ENCODE measurements at regions not wholly inside any gene's neighbourhood (a gene's known extent, or its start where the extent isn't known, plus 50 kb on each side); places are given as distances from the start of the nearest gene placed in this dataset.

- Mint-ChIP-seq H3K27me3 (ENCODE audit: insufficient read depth) (peaks cover 2% of the 10 kb centered on the region; the same call in 1 of the 2 replicates), H3K27ac (no peak overlapping the region)
- TF ChIP-seq CTCF (IDR thresholded peaks at IDR 0.05), result no peak
These were observed 224.9 kb downstream of the VAPA start for GRCh38 chr18:10138719-10139118.

GRCh38 chr18:10139783-10140410, 226.1 kb downstream of the VAPA start:
- H3K4me3 Mint-ChIP-seq, result peak overlapping the region; percentile 78

More at GRCh38 chr18:10138719-10139118, 224.9 kb downstream of the VAPA start:
- Mint-ChIP-seq H3K36me3 (ENCODE audit: low read depth) (no peaks in the 10 kb centered on the region), H3K4me3 (no peak overlapping the region), H3K4me1 (ENCODE audit: low read depth) (peaks cover 63% of the 10 kb centered on the region), H3K9me3 (no peaks in the 10 kb centered on the region)
- no peak for DNase-seq

GRCh38 chr18:10140461-10141282, 226.9 kb downstream of the VAPA start:
- H3K4me1 Mint-ChIP-seq (ENCODE audit: low read depth), result peaks cover 58% of the 10 kb centered on the region
- TF ChIP-seq CTCF (IDR thresholded peaks at IDR 0.05), result no peak
- peaks cover 2% of the 10 kb centered on the region; the same call in 1 of the 2 replicates for H3K27me3 Mint-ChIP-seq (ENCODE audit: insufficient read depth)
- H3K9me3 Mint-ChIP-seq, result no peaks in the 10 kb centered on the region
- H3K36me3 Mint-ChIP-seq (ENCODE audit: low read depth), result no peaks in the 10 kb centered on the region
- DNase-seq, result peak; percentile 52
- peak overlapping the region; percentile 84 for H3K27ac Mint-ChIP-seq
- peak overlapping the region; percentile 78 for H3K4me3 Mint-ChIP-seq

More at GRCh38 chr18:10139783-10140410, 226.1 kb downstream of the VAPA start:
- peaks cover 63% of the 10 kb centered on the region for H3K4me1 Mint-ChIP-seq (ENCODE audit: low read depth)
- peak overlapping the region; percentile 84 for H3K27ac Mint-ChIP-seq
- no peak for TF ChIP-seq CTCF (IDR thresholded peaks at IDR 0.05)
- H3K36me3 Mint-ChIP-seq (ENCODE audit: low read depth), result no peaks in the 10 kb centered on the region
- DNase-seq, result peak; percentile 68
- H3K9me3 Mint-ChIP-seq, result no peaks in the 10 kb centered on the region
- H3K27me3 Mint-ChIP-seq (ENCODE audit: insufficient read depth), result peaks cover 2% of the 10 kb centered on the region; the same call in 1 of the 2 replicates

GRCh38 chr18:10141559-10141958, 227.7 kb downstream of the VAPA start:
- Mint-ChIP-seq H3K4me1 (ENCODE audit: low read depth) (peaks cover 56% of the 10 kb centered on the region), H3K27me3 (ENCODE audit: insufficient read depth) (peaks cover 2% of the 10 kb centered on the region; the same call in 1 of the 2 replicates), H3K27ac (no peak overlapping the region), H3K9me3 (no peaks in the 10 kb centered on the region), H3K4me3 (no peak overlapping the region), H3K36me3 (ENCODE audit: low read depth) (no peaks in the 10 kb centered on the region)
- DNase-seq, result no peak
- TF ChIP-seq CTCF (IDR thresholded peaks at IDR 0.05), result no peak

- DNase-seq, result no peak
- Mint-ChIP-seq H3K27me3 (ENCODE audit: insufficient read depth) (peaks cover 2% of the 10 kb centered on the region; the same call in 1 of the 2 replicates), H3K4me3 (no peak overlapping the region), H3K27ac (no peak overlapping the region), H3K9me3 (no peaks in the 10 kb centered on the region), H3K36me3 (ENCODE audit: low read depth) (no peaks in the 10 kb centered on the region), H3K4me1 (ENCODE audit: low read depth) (peaks cover 56% of the 10 kb centered on the region)
- TF ChIP-seq CTCF (IDR thresholded peaks at IDR 0.05), result no peak
These were observed 228.2 kb downstream of the VAPA start for GRCh38 chr18:10142056-10142455.
